Stimulated activated effector memory CD8-positive, alpha-beta T cell treated with anti-CD3 and anti-CD28 coated beads, Interleukin-12 subunit alpha, Interleukin-12 subunit beta, amount 100 ng/mL, for 72 hours (primary cell): ENCODE measurements at regions not wholly inside any gene's neighbourhood (a gene's known extent, or its start where the extent isn't known, plus 50 kb on each side); places are given as distances from the start of the nearest gene placed in this dataset.
"Not testable (repeated sequence)": the region's sequence is repeated elsewhere in the genome, so short reads cannot be mapped to it uniquely, and the experiment has no call there.

Source experiments
- ATAC-seq: fragments of 150-1000 bp; cut with Tn5 transposase; 2 replicates; pipeline ENCODE4 v1.10.0; 2021
- DNase-seq, 2 donors: peaks; one replicate each; pipeline ENCODE4 v3.0.0; 2021 to 2022; ENCODE audit warnings: low spot score in 2 of 2
- H3K27ac Mint-ChIP-seq: one replicate; pipeline ENCODE4 v1.8.0; 2022; ENCODE audit warnings: mild to moderate bottlenecking, mixed read lengths
- H3K36me3 Mint-ChIP-seq: one replicate; pipeline ENCODE4 v1.8.0; 2022; ENCODE audit warnings: mild to moderate bottlenecking, mixed read lengths
- H3K4me1 Mint-ChIP-seq: one replicate; pipeline ENCODE4 v1.8.0; 2022; ENCODE audit warnings: mixed read lengths
- H3K4me3 Mint-ChIP-seq: one replicate; pipeline ENCODE4 v1.8.0; 2022; ENCODE audit warnings: mild to moderate bottlenecking, mixed read lengths
- H3K9me3 Mint-ChIP-seq: one replicate; pipeline ENCODE4 v1.8.0; 2022; ENCODE audit warnings: mixed read lengths

GRCh38 chr5:88049737-88050136 is 218.9 kb downstream of the TMEM161B start:
- Mint-ChIP-seq H3K36me3 (no peaks in the 10 kb centered on the region), H3K9me3 (no peaks in the 10 kb centered on the region), H3K27ac (no peak overlapping the region), H3K4me1 (no peaks in the 10 kb centered on the region), H3K4me3 (no peak overlapping the region)
- DNase-seq, result no peak
- no peak for ATAC-seq

- no peak for ATAC-seq
- H3K9me3 Mint-ChIP-seq, result no peaks in the 10 kb centered on the region
- H3K36me3 Mint-ChIP-seq, result no peaks in the 10 kb centered on the region
- no peaks in the 10 kb centered on the region for H3K4me1 Mint-ChIP-seq
- no peak overlapping the region for H3K4me3 Mint-ChIP-seq
- no peak overlapping the region for H3K27ac Mint-ChIP-seq
- no peak for DNase-seq
Measured at GRCh38 chr5:88049156-88049555, 219.5 kb downstream of the TMEM161B start.

GRCh38 chr5:88045931-88046461 is 222.6 kb downstream of the TMEM161B start:
- Mint-ChIP-seq H3K4me1 (no peaks in the 10 kb centered on the region), H3K27ac (no peak overlapping the region), H3K9me3 (no peaks in the 10 kb centered on the region), H3K4me3 (no peak overlapping the region), H3K36me3 (no peaks in the 10 kb centered on the region)
- ATAC-seq (no peak), DNase-seq (no peak)

GRCh38 chr5:88045165-88045564 is 223.5 kb downstream of the TMEM161B start:
- DNase-seq, result no peak
- Mint-ChIP-seq H3K27ac (no peak overlapping the region), H3K4me3 (no peak overlapping the region), H3K36me3 (no peaks in the 10 kb centered on the region), H3K9me3 (no peaks in the 10 kb centered on the region), H3K4me1 (no peaks in the 10 kb centered on the region)
- ATAC-seq, result no peak

- H3K4me1 Mint-ChIP-seq, result no peaks in the 10 kb centered on the region
- no peak overlapping the region for H3K27ac Mint-ChIP-seq
- no peak for DNase-seq
- ATAC-seq, result no peak
- no peaks in the 10 kb centered on the region for H3K36me3 Mint-ChIP-seq
- H3K9me3 Mint-ChIP-seq, result no peaks in the 10 kb centered on the region
- H3K4me3 Mint-ChIP-seq, result no peak overlapping the region
Measured at GRCh38 chr5:88034520-88034919, 234.1 kb downstream of the TMEM161B start.

- no peak overlapping the region for H3K4me3 Mint-ChIP-seq
- no peaks in the 10 kb centered on the region for H3K36me3 Mint-ChIP-seq
- DNase-seq (no peak), ATAC-seq (no peak)
- no peak overlapping the region for H3K27ac Mint-ChIP-seq
- no peaks in the 10 kb centered on the region for H3K4me1 Mint-ChIP-seq
- no peaks in the 10 kb centered on the region for H3K9me3 Mint-ChIP-seq
Measured at GRCh38 chr5:88033191-88033590, 235.5 kb downstream of the TMEM161B start.

- no peaks in the 10 kb centered on the region for H3K36me3 Mint-ChIP-seq
Measured at GRCh38 chr5:88029011-88029410, 239.6 kb downstream of the TMEM161B start.

GRCh38 chr5:88021141-88021540 is 247.5 kb downstream of the TMEM161B start:
- ATAC-seq, result no peak
- Mint-ChIP-seq H3K27ac (no peak overlapping the region), H3K9me3 (no peaks in the 10 kb centered on the region), H3K36me3 (no peaks in the 10 kb centered on the region), H3K4me3 (no peak overlapping the region), H3K4me1 (no peaks in the 10 kb centered on the region)
- DNase-seq, result no peak

More at GRCh38 chr5:88029011-88029410, 239.6 kb downstream of the TMEM161B start:
- H3K9me3 Mint-ChIP-seq, result no peaks in the 10 kb centered on the region
- H3K27ac Mint-ChIP-seq, result no peak overlapping the region
- no peak for ATAC-seq
- no peak for DNase-seq
- no peak overlapping the region for H3K4me3 Mint-ChIP-seq
- H3K4me1 Mint-ChIP-seq, result no peaks in the 10 kb centered on the region

- not testable (repeated sequence) for DNase-seq, H3K36me3 Mint-ChIP-seq, H3K27ac Mint-ChIP-seq, H3K4me3 Mint-ChIP-seq, H3K9me3 Mint-ChIP-seq, H3K4me1 Mint-ChIP-seq, ATAC-seq
Measured at GRCh38 chr5:88014984-88015383, 253.7 kb downstream of the TMEM161B start.

- Mint-ChIP-seq H3K36me3 (no peaks in the 10 kb centered on the region), H3K27ac (no peak overlapping the region), H3K9me3 (peaks cover 5% of the 10 kb centered on the region), H3K4me1 (no peaks in the 10 kb centered on the region), H3K4me3 (no peak overlapping the region)
- no peak for DNase-seq
- no peak for ATAC-seq
Measured at GRCh38 chr5:88000877-88001276, 267.8 kb downstream of the TMEM161B start.

GRCh38 chr5:87997662-87998061 is 271.0 kb downstream of the TMEM161B start:
- peaks cover 9% of the 10 kb centered on the region for H3K9me3 Mint-ChIP-seq
- ATAC-seq, result no peak
- no peak overlapping the region for H3K4me3 Mint-ChIP-seq
- H3K27ac Mint-ChIP-seq, result no peak overlapping the region
- H3K4me1 Mint-ChIP-seq, result no peaks in the 10 kb centered on the region
- no peak for DNase-seq
- H3K36me3 Mint-ChIP-seq, result no peaks in the 10 kb centered on the region

- DNase-seq, result no peak
- no peaks in the 10 kb centered on the region for H3K4me1 Mint-ChIP-seq
- no peak overlapping the region for H3K27ac Mint-ChIP-seq
- ATAC-seq, result no peak
- no peaks in the 10 kb centered on the region for H3K36me3 Mint-ChIP-seq
- no peaks in the 10 kb centered on the region for H3K9me3 Mint-ChIP-seq
- no peak overlapping the region for H3K4me3 Mint-ChIP-seq
Measured at GRCh38 chr5:87966213-87966612, 302.4 kb downstream of the TMEM161B start.

- DNase-seq (no peak), ATAC-seq (no peak)
- Mint-ChIP-seq H3K9me3 (peaks cover 3% of the 10 kb centered on the region), H3K4me1 (no peaks in the 10 kb centered on the region), H3K36me3 (no peaks in the 10 kb centered on the region), H3K27ac (no peak overlapping the region), H3K4me3 (no peak overlapping the region)
Measured at GRCh38 chr5:87954121-87954520, 314.5 kb downstream of the TMEM161B start.

GRCh38 chr5:87951661-87952060 is 317.0 kb downstream of the TMEM161B start:
- Mint-ChIP-seq H3K36me3 (no peaks in the 10 kb centered on the region), H3K4me1 (no peaks in the 10 kb centered on the region), H3K9me3 (peaks cover 3% of the 10 kb centered on the region), H3K4me3 (no peak overlapping the region), H3K27ac (no peak overlapping the region)
- ATAC-seq, result no peak
- no peak for DNase-seq

GRCh38 chr5:87949676-87950631 is 318.7 kb downstream of the TMEM161B start:
- Mint-ChIP-seq H3K4me3 (no peak overlapping the region), H3K9me3 (peaks cover 3% of the 10 kb centered on the region), H3K4me1 (no peaks in the 10 kb centered on the region), H3K27ac (no peak overlapping the region), H3K36me3 (no peaks in the 10 kb centered on the region)
- ATAC-seq, result peak; percentile 21
- no peak for DNase-seq

GRCh38 chr5:87948486-87948885 is 320.2 kb downstream of the TMEM161B start:
- ATAC-seq (no peak), DNase-seq (no peak)
- no peaks in the 10 kb centered on the region for H3K36me3 Mint-ChIP-seq
- no peaks in the 10 kb centered on the region for H3K9me3 Mint-ChIP-seq
- no peak overlapping the region for H3K27ac Mint-ChIP-seq
- no peak overlapping the region for H3K4me3 Mint-ChIP-seq
- H3K4me1 Mint-ChIP-seq, result no peaks in the 10 kb centered on the region
